NCI-H2171 treated with DMSO at 0.1 percent for 48 hours (cell line): ENCODE measurements at regions not wholly inside any gene's neighbourhood (a gene's known extent, or its start where the extent isn't known, plus 50 kb on each side); places are given as distances from the start of the nearest gene placed in this dataset.

Experiments
- DNase-seq: peaks from one replicate; lab custom pipeline; 2025; lab: John Stamatoyannopoulos, UW

- no peak for DNase-seq
Observed at GRCh38 chr15:70277556-70277955, 179.8 kb upstream of the TLE3 start.

GRCh38 chr15:70276401-70276800 lies 178.7 kb upstream of the TLE3 start:
- DNase-seq = no peak

- DNase-seq = no peak
Observed at GRCh38 chr15:70275461-70276138, 177.9 kb upstream of the TLE3 start.

GRCh38 chr15:70274908-70275307 lies 177.2 kb upstream of the TLE3 start:
- DNase-seq = no peak

GRCh38 chr15:70274255-70274880 lies 176.7 kb upstream of the TLE3 start:
- DNase-seq = no peak

GRCh38 chr15:70273808-70274207 lies 176.1 kb upstream of the TLE3 start:
- DNase-seq = no peak

GRCh38 chr15:70272565-70273355 lies 175.0 kb upstream of the TLE3 start:
- no peak for DNase-seq

- no peak for DNase-seq
Observed at GRCh38 chr15:70271422-70272088, 173.8 kb upstream of the TLE3 start.

GRCh38 chr15:70270752-70271111 lies 173.0 kb upstream of the TLE3 start:
- no peak for DNase-seq

- peak; percentile 45 for DNase-seq
Observed at GRCh38 chr15:70269991-70270751, 172.5 kb upstream of the TLE3 start.

GRCh38 chr15:70269311-70269911 lies 171.7 kb upstream of the TLE3 start:
- DNase-seq = peak; percentile 37

- DNase-seq = no peak
Observed at GRCh38 chr15:70268698-70269251, 171.1 kb upstream of the TLE3 start.

GRCh38 chr15:70267879-70268278 lies 170.2 kb upstream of the TLE3 start:
- no peak for DNase-seq

- no peak for DNase-seq
Observed at GRCh38 chr15:70267306-70267705, 169.6 kb upstream of the TLE3 start.

GRCh38 chr15:70266412-70267121 lies 168.8 kb upstream of the TLE3 start:
- DNase-seq = no peak

GRCh38 chr15:70265986-70266385 lies 168.3 kb upstream of the TLE3 start:
- DNase-seq = no peak

GRCh38 chr15:70265466-70265978 lies 167.8 kb upstream of the TLE3 start:
- no peak for DNase-seq

GRCh38 chr15:70264738-70265465 lies 167.2 kb upstream of the TLE3 start:
- DNase-seq = no peak

GRCh38 chr15:70264014-70264582 lies 166.4 kb upstream of the TLE3 start:
- peak; percentile 88 for DNase-seq
